GM12872 (cell line): ENCODE measurements at regions not wholly inside any gene's neighbourhood (a gene's known extent, or its start where the extent isn't known, plus 50 kb on each side); places are given as distances from the start of the nearest gene placed in this dataset.

Source experiments
- CTCF ChIP-seq: IDR thresholded peaks from 3 replicates; pipeline ENCODE4 v1.5.1; 2011; ENCODE audit warnings: low read depth, mild to moderate bottlenecking, low read length, moderate library complexity; ENCODE audit not compliant: insufficient read depth

GRCh38 chr10:6823770-6824169 is 243.7 kb upstream of the PRKCQ start:
- TF ChIP-seq CTCF, result no peak

GRCh38 chr10:6819301-6819700 is 239.2 kb upstream of the PRKCQ start:
- no peak for TF ChIP-seq CTCF

GRCh38 chr10:6817770-6818169 is 237.7 kb upstream of the PRKCQ start:
- TF ChIP-seq CTCF, result no peak

GRCh38 chr10:6815346-6815745 is 235.3 kb upstream of the PRKCQ start:
- no peak for TF ChIP-seq CTCF

GRCh38 chr10:6813856-6814255 is 233.8 kb upstream of the PRKCQ start:
- TF ChIP-seq CTCF, result no peak

- TF ChIP-seq CTCF, result no peak
These were observed 233.2 kb upstream of the PRKCQ start for GRCh38 chr10:6813306-6813705.

GRCh38 chr10:6811153-6811552 is 231.1 kb upstream of the PRKCQ start:
- no peak for TF ChIP-seq CTCF

GRCh38 chr10:6803427-6803783 is 223.3 kb upstream of the PRKCQ start:
- TF ChIP-seq CTCF, result no peak
